GM21576 (cell line): ENCODE measurements at regions not wholly inside any gene's neighbourhood (a gene's known extent, or its start where the extent isn't known, plus 50 kb on each side); places are given as distances from the start of the nearest gene placed in this dataset.

Experiments used
- ATAC-seq: cut with Tn5 transposase; IDR thresholded peaks from one replicate; pipeline ENCODE4 v1.9.1; 2021; ENCODE audit warnings: mild to moderate bottlenecking, moderate library complexity; ENCODE audit not compliant: unreplicated experiment

DNA sequence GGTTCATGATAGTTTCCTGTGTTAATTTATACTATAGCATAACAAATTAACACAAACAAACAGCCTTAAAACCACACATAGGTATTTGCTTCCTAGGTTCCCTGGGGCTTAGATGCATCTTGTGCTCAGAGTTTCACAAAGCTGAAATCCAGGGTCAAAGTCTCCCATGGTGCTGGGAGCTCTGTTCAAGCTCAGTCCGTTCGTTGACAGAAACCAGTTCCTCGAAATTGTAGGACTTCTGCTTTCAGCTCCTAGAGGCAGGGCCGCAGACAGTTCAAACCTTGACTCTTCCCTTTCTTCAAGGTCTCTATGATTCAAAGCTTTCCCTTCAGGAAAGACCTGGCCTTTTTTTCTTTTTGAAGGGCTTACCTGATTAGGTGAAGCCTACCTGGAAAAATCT lies 90.5 kb downstream of the VSTM2A start:
- no peak for ATAC-seq

DNA sequence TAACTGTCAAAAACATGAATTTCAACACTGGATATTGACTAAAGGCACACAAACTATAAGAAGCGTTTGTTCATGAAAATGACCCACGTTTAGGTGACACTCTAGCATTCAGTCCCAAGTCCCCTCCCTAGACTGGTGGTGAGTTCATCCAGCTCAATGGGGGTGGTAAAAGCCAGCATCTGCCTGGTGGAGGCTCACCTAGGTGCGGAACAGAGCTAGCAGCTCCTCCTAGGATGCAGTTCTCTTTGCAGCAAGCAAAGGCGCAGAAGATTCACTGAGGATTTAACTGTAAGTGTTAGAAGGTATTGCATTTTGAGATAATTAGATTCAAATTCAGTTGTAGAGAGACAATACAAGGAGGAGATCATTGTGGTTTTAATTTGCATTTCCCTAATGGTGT lies 87.6 kb downstream of the VSTM2A start:
- no peak for ATAC-seq

DNA sequence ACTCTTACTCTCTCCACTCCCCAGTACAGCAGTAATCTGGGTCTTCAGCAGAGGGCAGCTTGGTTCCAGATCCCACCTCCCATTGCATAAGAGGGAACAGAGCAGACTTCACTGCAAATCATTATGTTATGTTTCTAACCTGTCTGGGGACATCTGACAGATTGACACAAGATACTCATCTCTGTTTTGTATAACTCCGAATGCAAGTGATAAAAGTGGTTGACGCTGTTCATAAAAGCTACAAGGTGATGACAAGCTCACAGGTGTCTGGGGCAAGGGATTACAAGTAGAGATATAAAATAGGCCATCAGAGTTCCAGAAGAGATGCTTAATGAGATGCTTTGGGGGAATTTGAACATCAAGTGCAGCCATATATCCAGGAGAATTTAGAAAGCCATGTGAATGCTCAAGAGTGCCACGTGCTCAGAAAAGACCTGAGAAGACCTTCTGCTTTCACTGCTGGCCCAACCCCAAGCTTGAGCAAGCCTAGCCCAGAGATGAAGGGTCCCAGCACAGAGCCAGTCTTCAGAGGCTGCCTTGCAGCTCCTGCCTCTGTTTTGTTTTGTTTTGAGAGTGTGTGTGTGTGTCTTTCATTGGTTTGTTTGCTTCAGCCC lies 80.6 kb downstream of the VSTM2A start:
- no peak for ATAC-seq
